ENCODE measurements at regions not wholly inside any gene's neighbourhood (a gene's known extent, or its start where the extent isn't known, plus 50 kb on each side); places are given as distances from the start of the nearest gene placed in this dataset.
A peak's percentile ranks its signal among the peaks of the same experiment; 100 is the strongest.
"Not testable (repeated sequence)": the region's sequence is repeated elsewhere in the genome, so short reads cannot be mapped to it uniquely, and the experiment has no call there.

GRCh38 chr2:203585516-203585915 lies 50.4 kb upstream of the RAPH1 start:
- DNase-seq (ENCODE audit: low read depth, low spot score), result no peak

GRCh38 chr2:203586206-203586605 lies 51.1 kb upstream of the RAPH1 start:
- DNase-seq (ENCODE audit: low read depth, low spot score), result no peak

GRCh38 chr2:203586696-203587095 lies 51.6 kb upstream of the RAPH1 start:
- no peak for DNase-seq (ENCODE audit: low read depth, low spot score)

- no peak for DNase-seq (ENCODE audit: low read depth, low spot score)
These were observed 55.4 kb upstream of the RAPH1 start for GRCh38 chr2:203590496-203590895.

GRCh38 chr2:203591642-203592041 lies 56.5 kb upstream of the RAPH1 start:
- peak; percentile 81 for DNase-seq (ENCODE audit: low read depth, low spot score)

- DNase-seq (ENCODE audit: low read depth, low spot score), result no peak
These were observed 57.4 kb upstream of the RAPH1 start for GRCh38 chr2:203592470-203592869.

- peak; percentile 47 for DNase-seq (ENCODE audit: low read depth, low spot score)
These were observed 59.4 kb upstream of the RAPH1 start for GRCh38 chr2:203594541-203594940.

GRCh38 chr2:203596183-203596582 lies 61.1 kb upstream of the RAPH1 start:
- DNase-seq (ENCODE audit: low read depth, low spot score), result no peak

GRCh38 chr2:203599509-203599908 lies 64.4 kb upstream of the RAPH1 start:
- no peak for DNase-seq (ENCODE audit: low read depth, low spot score)

- no peak for DNase-seq (ENCODE audit: low read depth, low spot score)
These were observed 65.2 kb upstream of the RAPH1 start for GRCh38 chr2:203600286-203600685.

GRCh38 chr2:203603456-203604389 lies 68.6 kb upstream of the RAPH1 start:
- no peak for DNase-seq (ENCODE audit: low read depth, low spot score)

- DNase-seq (ENCODE audit: low read depth, low spot score), result no peak
These were observed 70.2 kb upstream of the RAPH1 start for GRCh38 chr2:203605302-203605701.

- no peak for DNase-seq (ENCODE audit: low read depth, low spot score)
These were observed 71.0 kb upstream of the RAPH1 start for GRCh38 chr2:203606051-203606450.

GRCh38 chr2:203610558-203610957 lies 75.5 kb upstream of the RAPH1 start:
- no peak for DNase-seq (ENCODE audit: low read depth, low spot score)

- no peak for DNase-seq (ENCODE audit: low read depth, low spot score)
These were observed 77.1 kb upstream of the RAPH1 start for GRCh38 chr2:203612246-203612645.

- no peak for DNase-seq (ENCODE audit: low read depth, low spot score)
These were observed 84.3 kb upstream of the RAPH1 start for GRCh38 chr2:203619267-203619878.

GRCh38 chr2:203621981-203622515 lies 84.4 kb upstream of the CD28 start:
- no peak for DNase-seq (ENCODE audit: low read depth, low spot score)

GRCh38 chr2:203623096-203623495 lies 83.3 kb upstream of the CD28 start:
- DNase-seq (ENCODE audit: low read depth, low spot score), result peak; percentile 73

- DNase-seq (ENCODE audit: low read depth, low spot score), result peak; percentile 62
These were observed 82.8 kb upstream of the CD28 start for GRCh38 chr2:203623661-203624060.

- no peak for DNase-seq (ENCODE audit: low read depth, low spot score)
These were observed 80.7 kb upstream of the CD28 start for GRCh38 chr2:203625701-203626100.

GRCh38 chr2:203626247-203626646 lies 80.2 kb upstream of the CD28 start:
- DNase-seq (ENCODE audit: low read depth, low spot score), result not testable (repeated sequence)

GRCh38 chr2:203626952-203627681 lies 79.3 kb upstream of the CD28 start:
- peak; percentile 69 for DNase-seq (ENCODE audit: low read depth, low spot score)

Data from astrocyte of the hippocampus (primary cell).